H1 (cell line): ENCODE measurements at regions not wholly inside any gene's neighbourhood (a gene's known extent, or its start where the extent isn't known, plus 50 kb on each side); places are given as distances from the start of the nearest gene placed in this dataset.

ENCODE experiments used
- CTCF ChIA-PET: fragments of 300-600 bp; sonication (Branson Sonifier 250); formaldehyde crosslinking; loops from one replicate; lab custom pipeline; 2021; ENCODE audit not compliant: partially characterized antibody; lab: Charles Lee
- POLR2A ChIA-PET: fragments of 300-600 bp; sonication (Branson Sonifier 250); formaldehyde crosslinking; loops from one replicate; lab custom pipeline; 2021; ENCODE audit warnings: inconsistent platforms; ENCODE audit not compliant: partially characterized antibody; lab: Charles Lee
- DNase-seq, 2 experiments: peaks; one replicate each; pipeline versions ENCODE4 v3.0.0 to v3.0.0-alpha.2; 2010 to 2022; ENCODE audit warnings: low spot score in 2 of 2, low read depth in 1 of 2, mixed read lengths in 1 of 2
- FAIRE-seq: peaks from 2 replicates; lab custom pipeline; 2011; peaks lifted over from hg19 to GRCh38; lab: Jason Lieb, UNC
- H2AFZ ChIP-seq: 2 replicates; pipeline ENCODE4 v1.8.1; 2012; ENCODE audit warnings: low read length, inconsistent platforms
- H2AK5ac ChIP-seq: 2 replicates; pipeline ENCODE4 v1.6.1; 2013; ENCODE audit warnings: low read depth, low read length
- H2BK120ac ChIP-seq: replicated peaks from 2 replicates; pipeline ENCODE3; 2013; ENCODE audit warnings: low read depth, low read length, inconsistent platforms
- H2BK12ac ChIP-seq: 2 replicates; pipeline ENCODE4 v1.6.1; 2013; ENCODE audit warnings: low read depth, low read length
- H2BK15ac ChIP-seq: 2 replicates; pipeline ENCODE4 v1.6.1; 2013; ENCODE audit warnings: low read length
- H2BK20ac ChIP-seq: 2 replicates; pipeline ENCODE4 v1.6.1; 2013; ENCODE audit warnings: low read length
- H2BK5ac ChIP-seq: 2 replicates; pipeline ENCODE4 v1.6.1; 2013; ENCODE audit warnings: low read depth, low read length
- H3K14ac ChIP-seq: 2 replicates; pipeline ENCODE4 v1.6.1; 2013; ENCODE audit warnings: inconsistent platforms; ENCODE audit not compliant: insufficient read length
- H3K18ac ChIP-seq: 2 replicates; pipeline ENCODE4 v1.6.1; 2013; ENCODE audit warnings: low read length; ENCODE audit errors: extremely low read depth
- H3K23ac ChIP-seq: 2 replicates; pipeline ENCODE4 v1.6.1; 2013; ENCODE audit warnings: inconsistent platforms; ENCODE audit not compliant: insufficient read length
- H3K23me2 ChIP-seq: 2 replicates; pipeline ENCODE4 v1.6.1; 2013; ENCODE audit warnings: low read depth, low read length
- H3K27ac ChIP-seq: 2 replicates; pipeline ENCODE4 v1.6.1; 2011; ENCODE audit warnings: low read depth, low read length, inconsistent platforms
- H3K27me3 ChIP-seq, 4 experiments: replicated peaks in 1 of 4; 1 replicate in 1 of 4; 2 replicates in 3 of 4; pipeline versions ENCODE4 v1.6.1 to v1.8.1; 2011 to 2013; ENCODE audit warnings: low read length in 3 of 4, mild to moderate bottlenecking in 3 of 4, inconsistent platforms in 2 of 4, mixed read lengths in 2 of 4, moderate library complexity in 1 of 4; ENCODE audit not compliant: control insufficient read depth in 3 of 4, insufficient read depth in 3 of 4; ENCODE audit errors: extremely low read depth in 1 of 4
- H3K36me3 ChIP-seq, 4 experiments: 2 replicates each; pipeline versions ENCODE4 v1.6.1 to v1.8.1; 2011 to 2013; ENCODE audit warnings: mild to moderate bottlenecking in 4 of 4, low read length in 3 of 4, moderate library complexity in 2 of 4, control low read depth in 1 of 4, inconsistent platforms in 1 of 4; ENCODE audit not compliant: insufficient read depth in 4 of 4, control insufficient read depth in 2 of 4
- H3K4ac ChIP-seq: replicated peaks from 2 replicates; pipeline ENCODE3; 2013; ENCODE audit warnings: low read length, low read depth, mixed read lengths, inconsistent platforms; ENCODE audit not compliant: insufficient read length
- H3K4me1 ChIP-seq, 4 experiments: replicated peaks in 1 of 4; 1 replicate in 1 of 4; 2 replicates in 3 of 4; pipeline versions ENCODE4 v1.6.1 to v1.8.1; 2011 to 2013; ENCODE audit warnings: low read length in 3 of 4, inconsistent platforms in 2 of 4, mixed read lengths in 1 of 4; ENCODE audit not compliant: insufficient read depth in 4 of 4, control insufficient read depth in 3 of 4
- H3K4me2 ChIP-seq, 2 experiments: 2 replicates each; pipeline versions ENCODE4 v1.6.1 to v1.8.1; 2011 to 2013; ENCODE audit warnings: low read depth in 2 of 2, low read length in 2 of 2, control low read depth in 1 of 2, inconsistent platforms in 1 of 2, mild to moderate bottlenecking in 1 of 2; ENCODE audit not compliant: insufficient read depth in 1 of 2
- H3K4me3 ChIP-seq, 4 experiments: fragments of 200-600, 300-600 bp in 1 of 4; sonication (generic), shearing (Covaris generic), sonication (Bioruptor Twin) in 1 of 4; 2 replicates each; pipeline versions ENCODE4 v1.5.1 to v1.8.1; 2011 to 2016; ENCODE audit warnings: low read length in 4 of 4, low read depth in 3 of 4, control low read depth in 2 of 4, inconsistent platforms in 2 of 4, mild to moderate bottlenecking in 2 of 4, mixed read lengths in 1 of 4, moderate library complexity in 1 of 4; ENCODE audit not compliant: insufficient read depth in 2 of 4; ENCODE audit errors: extremely low read depth in 1 of 4
- H3K56ac ChIP-seq: replicated peaks from 2 replicates; pipeline ENCODE3; 2013; ENCODE audit warnings: low read depth, mild to moderate bottlenecking, mixed read lengths, low read length, inconsistent platforms; ENCODE audit not compliant: insufficient read length
- H3K79me1 ChIP-seq: 2 replicates; pipeline ENCODE4 v1.6.1; 2013; ENCODE audit warnings: low read depth, low read length, control low read depth
- H3K79me2 ChIP-seq, 2 experiments: 2 replicates each; pipeline versions ENCODE4 v1.6.1 to v1.8.1; 2012 to 2013; ENCODE audit warnings: low read length in 2 of 2, mild to moderate bottlenecking in 2 of 2, inconsistent platforms in 1 of 2; ENCODE audit not compliant: insufficient read depth in 2 of 2, control insufficient read depth in 1 of 2
- H3K9ac ChIP-seq, 4 experiments: replicated peaks in 1 of 4; 1 replicate in 1 of 4; 2 replicates in 3 of 4; pipeline versions ENCODE4 v1.6.1 to v1.8.1; 2011 to 2013; ENCODE audit warnings: low read depth in 3 of 4, low read length in 3 of 4, control low read depth in 2 of 4, mild to moderate bottlenecking in 2 of 4, moderate library complexity in 2 of 4, inconsistent platforms in 1 of 4; ENCODE audit errors: extremely low read depth in 1 of 4
- H3K9me3 ChIP-seq, 2 experiments: 2 replicates each; pipeline versions ENCODE4 v1.6.1 to v1.8.1; 2012 to 2013; ENCODE audit warnings: mild to moderate bottlenecking in 2 of 2, moderate library complexity in 2 of 2, control low read depth in 1 of 2, inconsistent platforms in 1 of 2, low read depth in 1 of 2, low read length in 1 of 2, mixed read lengths in 1 of 2; ENCODE audit not compliant: insufficient read depth in 2 of 2
- H4K20me1 ChIP-seq, 2 experiments: replicated peaks in 1 of 2; 2 replicates each; pipeline versions ENCODE3 to v1.8.1; 2011 to 2013; ENCODE audit warnings: inconsistent platforms in 2 of 2, low read length in 2 of 2, mild to moderate bottlenecking in 1 of 2; ENCODE audit not compliant: insufficient read depth in 2 of 2, control insufficient read depth in 1 of 2
- H4K5ac ChIP-seq: 2 replicates; pipeline ENCODE4 v1.6.1; 2013; ENCODE audit warnings: low read length, low read depth, mixed read lengths, inconsistent platforms; ENCODE audit not compliant: insufficient read length
- H4K8ac ChIP-seq: 2 replicates; pipeline ENCODE4 v1.8.0; 2013; ENCODE audit warnings: mild to moderate bottlenecking, moderate library complexity, low read length, inconsistent platforms; ENCODE audit not compliant: insufficient read depth; ENCODE audit errors: extremely low read depth
- H4K91ac ChIP-seq: replicated peaks from 2 replicates; pipeline ENCODE3; 2013; ENCODE audit warnings: low read length, mixed read lengths, inconsistent platforms; ENCODE audit not compliant: insufficient read length
- ASH2L ChIP-seq: fragments of 200-600, 300-600 bp; sonication (generic); IDR thresholded peaks from one replicate; pipeline ENCODE4 v1.7.1; 2017; ENCODE audit warnings: low read length
- BACH1 ChIP-seq: IDR thresholded peaks from 2 replicates; pipeline ENCODE4 v1.6.1; 2012; ENCODE audit warnings: low read length, improper control_type of control experiment
- CBX8 ChIP-seq: fragments of 300-800, 300-1000 bp; sonication (generic); IDR thresholded peaks from 2 replicates; pipeline ENCODE4 v1.7.1; 2016; ENCODE audit warnings: low read depth, low read length, borderline replicate concordance
- CEBPB ChIP-seq: IDR thresholded peaks from 2 replicates; pipeline ENCODE4 v1.6.1; 2012; ENCODE audit warnings: low read depth, low read length
- CREB1 ChIP-seq: IDR thresholded peaks from 2 replicates; pipeline ENCODE4 v1.6.1; 2012; ENCODE audit warnings: inconsistent platforms
- FOSL1 ChIP-seq: IDR thresholded peaks from 2 replicates; pipeline ENCODE4 v1.6.1; 2011; ENCODE audit warnings: mild to moderate bottlenecking, low read depth, low read length, moderate library complexity; ENCODE audit not compliant: insufficient read depth
- RFX5 ChIP-seq: IDR thresholded peaks from 2 replicates; pipeline ENCODE4 v1.6.1; 2011; ENCODE audit warnings: low read depth, low read length, improper control_type of control experiment, borderline replicate concordance
- TCF12 ChIP-seq: IDR thresholded peaks from 2 replicates; pipeline ENCODE4 v1.6.1; 2011; ENCODE audit warnings: low read depth, mild to moderate bottlenecking, low read length
- WGBS, 2 experiments: shearing (Covaris generic) in 1 of 2; methylation state at CpG; one replicate each; pipeline versions ENCODE4 v1.1.6 to v1.1.7; 2013 to 2015; ENCODE audit warnings: low lambda C conversion rate in 2 of 2, mixed read lengths in 2 of 2, inconsistent platforms in 1 of 2, low coverage in 1 of 2, missing lambda C conversion rate in 1 of 2; ENCODE audit not compliant: insufficient replicate concordance in 2 of 2, insufficient coverage in 1 of 2, insufficient read length in 1 of 2; ENCODE audit errors: extremely low coverage in 1 of 2, missing lambda C conversion rate in 1 of 2; 5-methylcytosine and 5-hydroxymethylcytosine counted together
- TF ChIP-seq, protein P1 (sequence below): IDR thresholded peaks from 2 replicates; pipeline ENCODE4 v1.6.1; 2012; ENCODE audit warnings: inconsistent platforms
- TF ChIP-seq, protein P2 (sequence below): IDR thresholded peaks from 2 replicates; pipeline ENCODE4 v1.6.1; 2012; ENCODE audit warnings: low read length, inconsistent platforms

DNA sequence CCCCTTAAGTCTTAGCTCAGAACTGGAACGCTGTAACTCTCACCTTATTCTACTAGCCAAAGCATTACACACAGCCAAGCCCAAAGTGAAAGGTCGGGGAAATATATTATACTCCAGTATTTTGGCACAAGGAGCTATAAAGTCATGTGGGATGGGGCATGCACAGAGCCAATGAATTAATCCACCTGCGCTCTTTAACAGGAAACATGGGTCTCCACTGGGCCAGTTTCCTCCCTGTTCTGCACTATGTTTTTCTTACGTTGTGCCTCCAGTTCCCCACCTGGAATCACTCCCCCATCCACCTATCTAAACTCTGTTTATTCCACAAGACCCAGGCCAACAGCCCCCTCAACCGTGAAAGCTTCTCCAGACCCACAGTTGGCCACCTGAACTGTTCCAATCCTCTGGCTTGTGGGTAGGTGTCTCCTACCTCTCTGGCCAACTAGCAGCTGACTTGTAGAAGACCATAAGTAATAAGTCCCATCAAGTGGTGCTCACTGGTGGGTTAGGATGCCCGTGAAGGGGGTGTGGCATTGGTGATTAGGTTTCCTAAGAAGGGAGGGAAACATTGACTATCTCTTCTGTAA, 286.9 kb downstream of the NPIPA8 start:
- no peak for TF ChIP-seq RFX5
- TF ChIP-seq, protein P1, sequence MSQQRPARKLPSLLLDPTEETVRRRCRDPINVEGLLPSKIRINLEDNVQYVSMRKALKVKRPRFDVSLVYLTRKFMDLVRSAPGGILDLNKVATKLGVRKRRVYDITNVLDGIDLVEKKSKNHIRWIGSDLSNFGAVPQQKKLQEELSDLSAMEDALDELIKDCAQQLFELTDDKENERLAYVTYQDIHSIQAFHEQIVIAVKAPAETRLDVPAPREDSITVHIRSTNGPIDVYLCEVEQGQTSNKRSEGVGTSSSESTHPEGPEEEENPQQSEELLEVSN = no peak
- no peak for TF ChIP-seq BACH1
- TF ChIP-seq CBX8 = no peak
- TF ChIP-seq CREB1 = no peak
- TF ChIP-seq CEBPB = no peak
- no peak for TF ChIP-seq TCF12
- no peak for TF ChIP-seq ASH2L
- TF ChIP-seq FOSL1 = no peak
- TF ChIP-seq, protein P2, sequence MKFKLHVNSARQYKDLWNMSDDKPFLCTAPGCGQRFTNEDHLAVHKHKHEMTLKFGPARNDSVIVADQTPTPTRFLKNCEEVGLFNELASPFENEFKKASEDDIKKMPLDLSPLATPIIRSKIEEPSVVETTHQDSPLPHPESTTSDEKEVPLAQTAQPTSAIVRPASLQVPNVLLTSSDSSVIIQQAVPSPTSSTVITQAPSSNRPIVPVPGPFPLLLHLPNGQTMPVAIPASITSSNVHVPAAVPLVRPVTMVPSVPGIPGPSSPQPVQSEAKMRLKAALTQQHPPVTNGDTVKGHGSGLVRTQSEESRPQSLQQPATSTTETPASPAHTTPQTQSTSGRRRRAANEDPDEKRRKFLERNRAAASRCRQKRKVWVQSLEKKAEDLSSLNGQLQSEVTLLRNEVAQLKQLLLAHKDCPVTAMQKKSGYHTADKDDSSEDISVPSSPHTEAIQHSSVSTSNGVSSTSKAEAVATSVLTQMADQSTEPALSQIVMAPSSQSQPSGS = no peak
- TF ChIP-seq, all 59 proteins: peak for 0
- Histone ChIP-seq H2AK5ac (no peak overlapping the region), H2BK120ac (no peak overlapping the region), H3K9me3 (no peaks in the 10 kb centered on the region), H4K91ac (no peak overlapping the region), H3K4me2 (no peak overlapping the region), H3K18ac (no peak overlapping the region), H3K9ac (no peak overlapping the region), H3K79me1 (no peaks in the 10 kb centered on the region), H4K5ac (no peak overlapping the region), H3K14ac (no peak overlapping the region), H3K4ac (no peak overlapping the region), H3K23me2 (no peaks in the 10 kb centered on the region; the same call in 1 of the 2 replicates), H2AFZ (no peak overlapping the region), H3K27me3 (no peaks in the 10 kb centered on the region), H4K20me1 (no peaks in the 10 kb centered on the region), H2BK20ac (no peak overlapping the region), H2BK15ac (no peak overlapping the region), H3K23ac (no peak overlapping the region), H3K4me3 (no peak overlapping the region), H2BK12ac (no peak overlapping the region), H3K79me2 (no peaks in the 10 kb centered on the region), H3K36me3 (no peaks in the 10 kb centered on the region), H4K8ac (no peak overlapping the region), H3K27ac (no peak overlapping the region), H2BK5ac (no peak overlapping the region), H3K4me1 (no peaks in the 10 kb centered on the region), H3K56ac (no peak overlapping the region)
- FAIRE-seq (no peak), DNase-seq (no peak)
- ChIA-PET CTCF (interaction anchor here (0.7 to 1.0 kb wide), 3 partner anchors 79 to 678 kb away, joined by 3 to 4 read pairs (median 4); no protein-coding TSS in a partner anchor), POLR2A (no interaction called here)
- WGBS, 2 experiments = 93% methylated on average over 6 of the region's 6 CpGs; no CpG with 5 or more reads in 1 of the 2 experiments
